Stimulated activated CD8-positive, alpha-beta memory T cell treated with anti-CD3 and anti-CD28 coated beads, Interleukin-15, amount 100 ng/mL, for 24 hours (primary cell): ENCODE measurements at regions not wholly inside any gene's neighbourhood (a gene's known extent, or its start where the extent isn't known, plus 50 kb on each side); places are given as distances from the start of the nearest gene placed in this dataset.

Source experiments
- DNase-seq: peaks from one replicate; pipeline ENCODE4 v3.0.0-alpha.2; 2020; ENCODE audit warnings: low read depth

DNA sequence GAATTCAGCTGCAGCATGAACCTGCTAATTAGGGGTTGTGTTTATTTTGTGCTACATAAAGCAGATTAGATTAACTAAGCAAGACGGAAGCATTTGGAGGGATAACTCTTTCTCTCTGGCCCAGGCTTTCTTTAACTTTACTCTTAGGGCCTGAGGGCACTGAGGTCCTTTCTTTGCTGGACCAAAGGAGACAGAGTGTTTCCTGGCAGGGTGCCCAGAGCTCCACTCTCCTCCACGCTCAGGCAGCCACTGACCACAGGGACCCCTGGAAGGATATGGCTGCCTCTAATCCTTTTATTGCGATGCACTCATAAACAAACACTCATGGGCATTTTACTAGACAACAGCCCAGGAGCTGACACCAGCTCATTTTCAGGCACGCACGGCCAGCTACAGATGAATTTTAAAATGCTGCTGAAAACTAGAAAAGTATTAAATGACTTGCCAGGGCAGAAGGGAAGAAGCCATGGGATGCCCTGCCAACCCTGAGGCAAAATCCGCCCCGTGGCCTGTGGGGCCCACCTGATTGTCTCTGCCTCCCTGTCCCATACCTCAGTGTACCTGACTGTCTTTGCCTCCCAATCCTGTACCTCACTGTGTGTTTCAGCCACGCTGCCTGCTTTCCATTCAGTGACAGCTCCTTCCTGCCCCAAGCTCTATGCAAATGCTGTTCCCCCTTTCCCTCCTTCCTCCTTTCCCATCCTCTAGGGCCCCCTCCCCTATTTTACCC is 192.6 kb upstream of the NAV2 start:
- DNase-seq: no peak

- no peak for DNase-seq
Observed at GRCh38 chr11:19519353-19519752, 193.3 kb upstream of the NAV2 start.

- no peak for DNase-seq
Observed at GRCh38 chr11:19513253-19513652, 199.4 kb upstream of the NAV2 start.

GRCh38 chr11:19512618-19513017 is 200.0 kb upstream of the NAV2 start:
- no peak for DNase-seq

GRCh38 chr11:19511413-19512183 is 201.0 kb upstream of the NAV2 start:
- no peak for DNase-seq

DNA sequence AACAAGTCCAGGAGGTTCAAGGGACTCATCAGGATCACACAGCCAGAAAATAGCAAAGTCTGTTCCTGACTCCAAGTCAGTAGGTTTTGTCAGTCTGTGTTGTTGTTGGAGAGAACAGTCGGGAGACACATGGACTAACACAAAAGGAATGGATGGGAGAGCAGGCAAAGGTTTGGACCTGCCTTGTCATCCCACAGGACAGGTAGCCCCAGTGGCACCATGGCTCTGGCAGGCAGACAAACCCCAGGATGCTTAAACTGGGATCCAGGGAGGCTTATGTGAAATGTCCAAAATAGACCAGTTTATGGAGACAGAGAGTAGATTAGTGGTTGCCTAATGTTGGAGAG is 201.6 kb upstream of the NAV2 start:
- DNase-seq: no peak

GRCh38 chr11:19510468-19510867 is 202.2 kb upstream of the NAV2 start:
- DNase-seq: no peak

DNA sequence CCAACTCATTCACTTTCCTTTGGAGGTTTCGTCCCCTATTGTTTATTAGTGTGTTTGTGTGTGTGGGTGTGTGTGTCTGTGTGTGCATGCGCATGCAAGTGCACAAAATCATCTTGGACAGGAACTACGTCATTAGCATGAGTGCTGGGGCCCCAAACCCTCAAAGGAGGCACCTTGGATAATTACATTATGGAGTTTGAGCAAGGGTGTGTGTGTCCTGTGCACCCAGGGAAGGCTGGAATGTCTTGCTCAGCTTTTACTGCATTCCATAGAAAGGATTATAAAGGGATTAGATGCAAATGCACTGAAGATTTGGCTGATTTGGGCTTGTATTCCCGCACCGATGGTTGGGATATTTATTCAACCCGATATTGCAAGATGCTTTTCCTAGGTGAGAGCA is 203.4 kb upstream of the NAV2 start:
- DNase-seq: no peak

- no peak for DNase-seq
Observed at GRCh38 chr11:19508165-19508564, 204.5 kb upstream of the NAV2 start.

DNA sequence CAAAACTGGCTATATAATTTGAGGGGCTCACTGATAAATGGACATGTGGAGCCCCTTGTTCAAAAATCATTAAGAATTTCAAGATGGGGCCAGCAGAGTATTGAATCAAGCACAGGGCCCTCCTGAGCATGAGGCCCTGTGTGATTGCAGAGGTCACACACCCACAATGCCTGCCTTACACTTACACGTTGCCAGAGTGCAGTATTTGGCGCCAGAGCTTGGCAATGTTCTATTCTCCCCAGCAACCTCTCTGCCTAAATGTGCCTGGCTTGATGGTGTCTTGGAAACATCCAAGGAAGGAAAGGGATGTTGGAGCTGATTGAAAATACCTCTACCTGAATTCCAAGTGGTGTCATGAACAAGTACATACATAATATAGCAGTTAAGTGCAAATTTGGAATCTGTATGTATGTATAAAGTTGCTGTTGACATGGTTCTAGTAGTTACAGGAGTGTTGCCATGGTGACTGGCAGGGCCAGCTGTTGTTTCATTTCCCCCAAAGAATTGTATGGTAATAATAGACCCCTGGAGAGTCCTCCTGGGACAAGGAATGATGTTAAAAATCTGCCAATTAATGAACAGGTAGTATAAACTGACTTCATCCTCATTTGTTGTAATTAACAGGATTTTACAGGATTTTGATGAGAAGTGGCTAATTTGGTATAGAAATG is 205.7 kb upstream of the NAV2 start:
- DNase-seq: no peak

DNA sequence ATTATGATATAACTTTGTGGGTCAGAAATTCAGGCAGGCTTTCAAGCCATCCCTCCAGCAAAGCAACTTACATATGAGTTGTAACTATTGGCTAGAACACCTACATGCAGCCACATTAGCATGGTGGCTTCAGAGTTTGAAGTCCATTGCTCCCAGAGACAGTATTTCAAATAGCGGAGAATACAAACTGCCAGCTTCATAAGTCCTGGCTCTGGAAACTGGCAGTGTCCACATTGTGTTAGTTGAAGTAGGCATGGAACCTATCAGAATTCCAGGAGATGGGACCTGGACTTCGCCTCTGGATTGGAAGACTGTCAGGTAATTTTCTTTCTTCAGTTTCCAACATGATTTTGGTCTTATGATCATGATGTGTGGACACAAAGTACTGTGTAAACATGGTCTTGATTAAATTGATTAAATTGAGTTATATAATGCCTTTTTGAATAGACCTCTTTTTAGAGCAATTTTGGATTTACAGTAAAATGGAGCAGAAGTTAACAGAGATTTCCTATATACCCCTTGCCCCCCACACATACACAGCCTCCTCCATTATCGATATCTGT is 209.9 kb upstream of the NAV2 start:
- DNase-seq: no peak

- no peak for DNase-seq
Observed at GRCh38 chr11:19501631-19502030, 211.0 kb upstream of the NAV2 start.

DNA sequence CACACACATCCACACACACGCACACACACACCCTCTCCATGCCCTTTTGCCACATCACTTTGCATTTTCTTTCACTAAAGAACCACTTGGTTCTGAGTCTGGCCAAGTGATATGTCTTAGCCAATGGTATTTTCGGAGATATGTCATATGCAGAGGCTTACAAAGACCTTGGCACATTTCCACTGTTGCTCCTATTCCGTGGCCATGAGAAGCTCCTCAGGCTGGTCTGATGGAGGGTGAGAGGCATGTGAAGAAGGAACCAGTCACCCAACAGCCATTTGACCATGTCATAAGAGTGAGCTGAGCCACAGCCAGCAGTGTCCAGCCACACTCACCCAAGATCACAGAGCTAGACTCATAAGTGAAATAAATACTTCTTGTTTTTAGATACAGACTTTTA is 212.6 kb upstream of the NAV2 start:
- no peak for DNase-seq

GRCh38 chr11:19499026-19499669 is 213.5 kb upstream of the NAV2 start:
- DNase-seq: no peak

GRCh38 chr11:19493446-19494213 is 219.0 kb upstream of the NAV2 start:
- no peak for DNase-seq

DNA sequence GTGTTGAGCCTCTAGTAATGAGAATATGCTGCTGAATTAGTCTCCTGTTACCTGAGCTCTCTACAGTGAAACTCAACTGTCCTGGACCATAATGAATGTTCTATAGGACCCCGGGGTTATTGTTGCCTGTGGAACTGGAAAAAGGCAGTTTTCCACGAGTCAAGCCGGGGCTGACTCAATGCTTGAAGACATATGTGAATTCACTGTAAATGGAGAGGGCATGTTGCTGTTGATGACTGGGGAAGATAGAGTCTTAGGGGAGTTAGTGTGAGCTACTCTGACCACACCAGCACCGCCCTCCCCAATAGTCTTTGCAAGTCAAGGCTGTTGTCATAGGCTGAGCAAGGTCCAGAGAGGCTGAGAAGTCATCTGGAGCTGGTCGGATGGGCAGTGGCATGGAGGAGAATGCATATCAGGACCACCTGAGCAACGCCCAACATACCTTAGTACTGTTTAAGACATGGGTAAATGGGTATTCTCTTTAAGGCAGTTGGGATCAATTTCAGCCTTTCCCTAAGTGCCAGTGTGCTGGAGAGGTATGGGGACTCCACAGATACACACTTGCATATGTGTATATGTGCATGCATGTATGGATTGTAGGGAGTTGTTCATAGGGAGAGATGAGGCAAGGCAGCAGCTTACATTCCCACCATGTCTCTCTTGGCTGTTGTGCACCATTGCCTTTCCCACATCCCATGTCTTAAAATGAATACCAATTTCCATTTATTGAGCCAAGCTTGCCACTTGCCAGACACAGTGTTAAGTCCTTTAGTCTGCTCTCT is 230.1 kb upstream of the NAV2 start:
- DNase-seq: no peak

GRCh38 chr11:19480540-19480939 is 232.1 kb upstream of the NAV2 start:
- no peak for DNase-seq

DNA sequence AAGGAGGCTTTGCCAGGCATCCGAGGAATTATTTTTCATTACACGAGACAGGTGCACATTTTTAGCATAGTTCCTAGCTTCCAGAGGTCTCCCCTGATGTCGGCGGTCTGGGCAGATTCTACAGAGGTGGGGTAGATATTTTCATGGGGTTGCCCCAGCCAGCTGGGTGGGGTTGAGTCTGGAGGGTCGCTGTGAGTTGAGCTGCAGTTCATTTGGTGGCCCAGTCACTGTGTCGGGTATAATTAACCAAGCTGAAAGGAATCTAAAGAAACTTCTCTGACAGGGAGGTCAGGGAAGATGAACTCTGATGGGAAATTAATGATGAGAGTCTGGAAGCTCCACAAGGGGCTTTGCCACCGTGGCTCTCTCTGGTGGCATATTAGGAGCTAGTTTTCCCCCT is 233.7 kb upstream of the NAV2 start:
- DNase-seq: no peak

DNA sequence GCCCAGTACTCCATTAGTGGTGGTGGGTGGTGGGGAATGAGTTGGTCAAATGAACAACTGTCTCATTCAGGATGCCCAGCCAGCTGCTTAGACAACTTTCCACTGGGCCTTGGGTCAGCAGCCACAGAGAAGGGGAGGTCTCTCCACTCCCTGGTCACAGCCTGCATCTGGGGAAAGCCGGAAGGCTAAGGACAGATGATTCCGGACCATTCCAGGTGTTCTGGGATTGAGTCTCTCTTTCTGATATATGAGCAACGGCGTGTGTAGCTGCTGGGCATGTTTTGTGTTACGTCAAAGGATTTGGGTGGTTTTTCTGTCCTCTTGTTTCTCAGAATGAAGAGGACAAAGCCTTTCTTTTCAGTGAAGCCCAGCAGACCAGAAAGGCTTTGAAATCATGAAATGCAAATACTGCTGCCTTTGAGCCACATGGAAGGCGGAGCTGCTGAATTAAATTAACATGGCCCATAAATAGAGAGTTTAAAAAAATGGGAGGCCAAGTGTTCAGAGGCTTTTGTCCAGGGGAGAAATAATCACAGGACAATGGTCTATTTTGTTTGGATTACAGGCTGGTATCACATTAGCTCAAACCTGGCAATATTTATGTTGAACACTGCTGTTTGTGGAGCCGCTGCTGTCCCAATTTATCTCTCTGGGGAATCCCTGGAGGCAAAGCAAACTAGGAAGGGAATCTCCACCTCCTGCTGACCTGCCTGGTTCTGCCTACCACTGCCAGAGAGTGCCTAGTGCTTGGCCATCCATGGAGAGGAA is 234.4 kb upstream of the E2F8 start:
- no peak for DNase-seq

DNA sequence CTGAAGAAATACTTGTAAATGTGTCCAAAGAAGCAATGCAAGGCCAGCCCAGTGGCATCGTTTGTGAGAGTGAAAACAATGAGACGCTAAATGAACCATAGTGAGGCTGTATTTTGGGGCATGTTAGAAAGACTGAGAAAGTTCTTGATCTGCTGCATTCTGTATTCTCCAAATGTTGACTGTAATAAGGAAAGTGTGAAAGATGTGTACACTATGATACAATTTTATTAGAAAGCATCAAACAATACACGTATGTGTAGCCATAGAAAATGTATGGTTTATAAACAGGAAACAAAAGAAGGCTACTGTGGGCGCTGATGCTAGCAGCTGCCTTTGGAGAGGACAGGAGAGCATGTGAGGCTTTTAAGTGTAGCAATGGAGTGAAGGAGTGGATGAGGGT is 233.5 kb upstream of the E2F8 start:
- DNase-seq: no peak
